B cell (primary cell): ENCODE measurements at regions not wholly inside any gene's neighbourhood (a gene's known extent, or its start where the extent isn't known, plus 50 kb on each side); places are given as distances from the start of the nearest gene placed in this dataset.
"Not testable (repeated sequence)": the region's sequence is repeated elsewhere in the genome, so short reads cannot be mapped to it uniquely, and the experiment has no call there.

ENCODE experiments used
- ATAC-seq: fragments of 200-7000 bp; cut with Tn5 transposase; one replicate; pipeline ENCODE4 v1.10.0; 2021; ENCODE audit warnings: low read depth, mild to moderate bottlenecking, moderate number of reproducible peaks, moderate library complexity
- CTCF ChIA-PET: fragments of 350-600 bp; sonication (Branson Sonifier 250); formaldehyde crosslinking; loops from one replicate; lab custom pipeline; 2021; ENCODE audit warnings: antibody characterized with exemption, inconsistent platforms; lab: Charles Lee
- POLR2A ChIA-PET: fragments of 350-600 bp; sonication (Branson Sonifier 250); formaldehyde crosslinking; loops from one replicate; lab custom pipeline; 2021; ENCODE audit warnings: antibody characterized with exemption; lab: Charles Lee
- DNase-seq: peaks from one replicate; pipeline ENCODE4 v3.0.0; 2013
- H2AFZ ChIP-seq: 2 replicates; pipeline ENCODE4 v1.6.1; 2012; ENCODE audit warnings: mild to moderate bottlenecking, low read depth, low read length; ENCODE audit not compliant: insufficient read depth, poor library complexity, severe bottlenecking
- H3K27ac ChIP-seq, 2 donors: 1 replicate in 1 of 2; 2 replicates in 1 of 2; pipeline ENCODE4 v1.5.1; 2012 to 2013; ENCODE audit warnings: low read length in 2 of 2, mild to moderate bottlenecking in 2 of 2, moderate library complexity in 1 of 2
- H3K27me3 ChIP-seq, 4 experiments: fragments of 200-600 bp in 1 of 4; sonication (generic) in 1 of 4; replicated peaks in 1 of 4; 1 replicate in 2 of 4; 2 replicates in 2 of 4; pipeline versions ENCODE4 v1.6.1 to v1.7.0; 2013 to 2016; ENCODE audit warnings: low read length in 3 of 4, mild to moderate bottlenecking in 2 of 4, mixed read lengths in 1 of 4, moderate library complexity in 1 of 4; ENCODE audit not compliant: insufficient read depth in 4 of 4, control insufficient read depth in 3 of 4; ENCODE audit errors: control extremely low read depth in 1 of 4
- H3K36me3 ChIP-seq, 2 experiments: replicated peaks in 1 of 2; 1 replicate in 1 of 2; 2 replicates in 1 of 2; pipeline versions ENCODE4 v1.6.1 to v1.7.1; 2013; ENCODE audit warnings: low read length in 1 of 2; ENCODE audit not compliant: insufficient read depth in 2 of 2, control insufficient read depth in 1 of 2; ENCODE audit errors: control extremely low read depth in 1 of 2, extremely low read depth in 1 of 2
- H3K4me1 ChIP-seq, 2 donors: fragments of 200-600 bp in 1 of 2; sonication (generic) in 1 of 2; 1 replicate in 1 of 2; 2 replicates in 1 of 2; pipeline versions ENCODE4 v1.5.1 to v1.6.1; 2013 to 2017; ENCODE audit warnings: low read length in 2 of 2; ENCODE audit not compliant: control insufficient read depth in 2 of 2, insufficient read depth in 2 of 2
- H3K4me2 ChIP-seq: replicated peaks from 2 replicates; pipeline ENCODE3; 2012; ENCODE audit warnings: mild to moderate bottlenecking, low read depth, low read length; ENCODE audit not compliant: poor library complexity, severe bottlenecking
- H3K4me3 ChIP-seq, 5 experiments: fragments of 200-600 bp in 1 of 5; sonication (generic) in 1 of 5; 1 replicate in 3 of 5; 2 replicates in 2 of 5; pipeline versions ENCODE4 v1.5.1 to v1.7.0; 2011 to 2016; ENCODE audit warnings: low read length in 4 of 5, mild to moderate bottlenecking in 4 of 5, low read depth in 2 of 5, control low read depth in 1 of 5, moderate library complexity in 1 of 5; ENCODE audit not compliant: insufficient read depth in 1 of 5; ENCODE audit errors: control extremely low read depth in 1 of 5, extremely low read depth in 1 of 5
- H3K79me2 ChIP-seq: fragments of 200-600 bp; sonication (generic); one replicate; pipeline ENCODE4 v1.6.0; 2016; ENCODE audit warnings: low read length; ENCODE audit not compliant: control insufficient read depth, insufficient read depth
- H3K9ac ChIP-seq: fragments of 200-600 bp; sonication (generic); 2 replicates; pipeline ENCODE4 v1.6.1; 2017; ENCODE audit warnings: mild to moderate bottlenecking, low read length, moderate library complexity
- H3K9me3 ChIP-seq, 3 donors: one replicate each; pipeline versions ENCODE4 v1.6.1 to v1.7.1; 2013; ENCODE audit warnings: low read length in 2 of 3; ENCODE audit not compliant: control insufficient read depth in 2 of 3, insufficient read depth in 1 of 3; ENCODE audit errors: control extremely low read depth in 1 of 3
- H4K20me1 ChIP-seq: 2 replicates; pipeline ENCODE4 v1.6.0; 2012; ENCODE audit warnings: mild to moderate bottlenecking, low read length; ENCODE audit not compliant: insufficient read depth, control insufficient read depth, poor library complexity, severe bottlenecking
- H3K27ac Mint-ChIP-seq: one replicate; pipeline ENCODE4 v1.8.0; 2021; ENCODE audit warnings: mixed read lengths
- H3K27me3 Mint-ChIP-seq: one replicate; pipeline ENCODE4 v1.8.0; 2021; ENCODE audit warnings: mixed read lengths
- H3K4me1 Mint-ChIP-seq: one replicate; pipeline ENCODE4 v1.8.0; 2021; ENCODE audit warnings: mixed read lengths
- H3K4me3 Mint-ChIP-seq: one replicate; pipeline ENCODE4 v1.8.0; 2021; ENCODE audit warnings: mixed read lengths
- H3K9me3 Mint-ChIP-seq: one replicate; pipeline ENCODE4 v1.8.0; 2022; ENCODE audit warnings: mixed read lengths; ENCODE audit not compliant: insufficient read depth
- CTCF ChIP-seq: fragments of 200-600 bp; IDR thresholded peaks from one replicate; pipeline ENCODE4 v1.8.0; 2022; ENCODE audit warnings: antibody characterized with exemption, mild to moderate bottlenecking
- EZH2 ChIP-seq: IDR thresholded peaks from 2 replicates; pipeline ENCODE4 v1.6.1; 2012; ENCODE audit warnings: borderline replicate concordance, low read depth, mild to moderate bottlenecking, moderate library complexity, low read length; ENCODE audit not compliant: insufficient read depth, poor library complexity, severe bottlenecking
- WGBS: methylation state at CpG from one replicate; pipeline ENCODE4 v1.1.5; 2013; ENCODE audit warnings: missing lambda C conversion rate; ENCODE audit not compliant: insufficient coverage; 5-methylcytosine and 5-hydroxymethylcytosine counted together
- intact Hi-C: fragments of 100-400 bp; cut with micrococcal nuclease; formaldehyde crosslinking; loops from one replicate; pipeline ENCODE4 v1.10.0; 2022

GRCh38 chr3:118245312-118245711 is 789.3 kb downstream of the IGSF11 start:
- no peak overlapping the region for H3K4me3 Mint-ChIP-seq
- DNase-seq, result no peak
- H2AFZ ChIP-seq, result no peak overlapping the region
- H3K4me2 ChIP-seq, result no peak overlapping the region
- TF ChIP-seq CTCF (no peak), EZH2 (no peak)
- POLR2A ChIA-PET, result no interaction called here
- H4K20me1 ChIP-seq, result no peaks in the 10 kb centered on the region
- H3K27ac ChIP-seq, result no peak overlapping the region
- intact Hi-C loops, result no loop called here
- no peak for ATAC-seq
- no peak overlapping the region for H3K4me3 ChIP-seq
- no peaks in the 10 kb centered on the region for H3K79me2 ChIP-seq
- no peaks in the 10 kb centered on the region for H3K9me3 ChIP-seq
- WGBS, result no CpG with 5 or more reads among the region's 5 CpGs
- CTCF ChIA-PET, result no interaction called here
- H3K4me1 Mint-ChIP-seq, result no peaks in the 10 kb centered on the region
- H3K27ac Mint-ChIP-seq, result no peak overlapping the region
- no peaks in the 10 kb centered on the region for H3K27me3 Mint-ChIP-seq
- H3K9me3 Mint-ChIP-seq, result no peaks in the 10 kb centered on the region
- H3K27me3 ChIP-seq, result no peaks in the 10 kb centered on the region
- H3K4me1 ChIP-seq, result no peaks in the 10 kb centered on the region
- no peaks in the 10 kb centered on the region for H3K36me3 ChIP-seq
- no peak overlapping the region for H3K9ac ChIP-seq

GRCh38 chr3:118258850-118259249 is 775.8 kb downstream of the IGSF11 start:
- H3K4me3 Mint-ChIP-seq, result not testable (repeated sequence)

More at GRCh38 chr3:118258850-118259249, 775.8 kb downstream of the IGSF11 start:
- DNase-seq, H3K27ac ChIP-seq, H3K4me1 ChIP-seq, intact Hi-C loops, ATAC-seq, H3K9me3 ChIP-seq, H3K27me3 ChIP-seq, H3K9ac ChIP-seq, H3K4me3 ChIP-seq, POLR2A ChIA-PET, CTCF ChIA-PET, H2AFZ ChIP-seq, H4K20me1 ChIP-seq, H3K27ac Mint-ChIP-seq, H3K36me3 ChIP-seq, H3K4me1 Mint-ChIP-seq, H3K79me2 ChIP-seq, H3K27me3 Mint-ChIP-seq, H3K4me2 ChIP-seq: not testable (repeated sequence)
- 83% methylated on average over 1 of the region's 1 CpG for WGBS
- peaks cover 11% of the 10 kb centered on the region for H3K9me3 Mint-ChIP-seq
